ENCODE measurements at regions not wholly inside any gene's neighbourhood (a gene's known extent, or its start where the extent isn't known, plus 50 kb on each side); places are given as distances from the start of the nearest gene placed in this dataset.
"Not testable (repeated sequence)": the region's sequence is repeated elsewhere in the genome, so short reads cannot be mapped to it uniquely, and the experiment has no call there.

DNA sequence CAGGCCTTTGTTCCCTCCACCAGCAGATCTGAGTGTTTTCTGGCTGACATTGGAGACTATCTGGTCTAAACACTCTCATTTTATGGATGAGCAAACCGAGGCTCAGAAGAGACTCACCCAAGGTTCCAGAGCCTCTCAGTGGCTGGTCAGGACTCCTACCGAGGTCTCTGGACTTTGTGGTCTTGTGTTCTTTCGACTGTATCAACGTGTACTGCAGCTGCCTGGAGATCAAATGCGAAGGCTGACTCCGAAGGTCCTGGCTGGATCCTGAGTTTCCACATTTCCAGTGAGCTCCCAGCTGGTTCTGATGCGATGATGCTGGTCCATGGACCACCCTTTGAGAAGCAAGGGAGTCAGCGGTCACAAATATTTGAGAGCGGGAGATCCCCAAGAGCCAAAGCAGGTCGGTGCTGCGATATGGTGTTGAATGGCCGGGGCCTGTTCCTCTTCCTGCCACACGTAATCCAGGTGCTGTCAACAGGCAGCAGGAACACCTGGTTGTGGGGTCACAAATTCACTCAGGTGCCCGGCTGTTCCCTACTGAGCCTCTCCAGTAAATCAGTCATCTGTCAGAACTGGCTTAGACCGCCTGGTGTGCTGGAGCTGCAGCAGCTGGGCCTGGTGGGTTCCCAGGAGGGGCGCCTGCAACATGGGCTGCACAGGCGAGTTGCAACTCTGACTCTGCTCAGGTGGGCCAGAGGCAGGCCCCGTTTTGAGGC, 94.8 kb upstream of the USP24 start:
- in situ Hi-C loops (cut with MboI; ENCODE audit: low sequenced_read_pairs) = no loop called here

GRCh38 chr1:55309053-55309452, 93.9 kb upstream of the USP24 start:
- in situ Hi-C loops (cut with MboI; ENCODE audit: low sequenced_read_pairs) = no loop called here

GRCh38 chr1:55305735-55306134, 90.6 kb upstream of the USP24 start:
- in situ Hi-C loops (cut with MboI; ENCODE audit: low sequenced_read_pairs) = no loop called here

GRCh38 chr1:55304229-55304740, 89.1 kb upstream of the USP24 start:
- in situ Hi-C loops (cut with MboI; ENCODE audit: low sequenced_read_pairs) = no loop called here

DNA sequence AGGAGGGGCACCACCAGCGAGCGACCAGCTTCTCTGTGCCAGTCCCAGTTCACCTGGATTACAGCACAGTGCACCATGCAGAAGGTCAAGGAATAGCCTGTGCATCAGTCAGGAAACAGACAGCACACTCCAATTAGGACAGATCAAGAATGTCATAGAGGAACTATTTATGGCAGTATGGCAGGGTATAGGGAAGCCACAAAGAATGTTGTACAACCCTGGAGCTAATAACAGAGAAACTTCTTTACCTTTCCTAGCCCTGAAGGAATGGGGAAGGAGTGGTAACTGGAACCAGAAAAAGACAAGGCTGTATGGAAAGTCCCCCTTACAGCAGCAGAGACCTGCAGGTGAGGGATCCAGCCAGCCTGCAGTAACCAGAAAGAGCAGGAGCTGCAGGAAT, 87.8 kb upstream of the USP24 start:
- in situ Hi-C loops (cut with MboI; ENCODE audit: low sequenced_read_pairs) = no loop called here

DNA sequence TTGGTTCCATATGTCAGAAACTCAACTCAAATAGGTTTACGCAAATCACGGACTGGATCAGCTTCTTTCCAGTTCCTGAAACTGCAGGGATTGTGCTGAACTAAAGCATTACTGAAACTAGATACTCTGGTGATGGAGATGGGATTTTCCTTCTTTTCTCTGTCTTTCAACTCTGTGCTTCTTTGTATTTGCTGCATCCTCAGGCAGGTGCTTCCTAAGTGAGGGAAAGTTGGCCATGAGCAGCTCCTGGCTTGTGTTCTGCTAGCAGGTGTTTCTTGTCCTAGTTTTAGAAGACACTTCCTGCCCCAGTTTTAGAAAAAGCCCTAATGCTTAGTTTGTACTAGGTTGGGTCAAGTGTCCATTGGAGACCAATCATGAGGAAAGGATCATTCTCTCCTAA, 86.7 kb upstream of the USP24 start:
- in situ Hi-C loops (cut with MboI; ENCODE audit: low sequenced_read_pairs) = no loop called here

DNA sequence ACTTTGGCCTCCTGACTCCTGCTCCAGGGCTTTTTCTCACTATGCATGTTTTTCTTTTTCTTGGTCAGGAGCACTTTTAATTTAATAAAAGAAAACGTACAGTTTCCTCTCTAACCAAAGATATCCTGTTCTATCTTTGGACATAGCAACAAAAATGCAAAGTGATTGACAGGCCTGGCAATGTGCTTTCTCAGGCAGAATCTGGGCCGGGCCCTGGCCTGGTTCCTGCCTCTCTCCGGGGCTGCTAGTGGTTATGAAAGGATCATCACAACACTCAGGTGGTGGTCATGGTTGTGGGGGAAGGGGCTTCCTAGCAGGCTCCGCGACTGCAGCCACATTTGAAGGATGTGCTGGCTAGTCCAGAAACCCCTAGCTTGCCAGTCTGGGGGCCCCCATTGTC, 85.8 kb upstream of the USP24 start:
- in situ Hi-C loops (cut with MboI; ENCODE audit: low sequenced_read_pairs) = no loop called here

GRCh38 chr1:55298167-55298894, 83.2 kb upstream of the USP24 start:
- in situ Hi-C loops (cut with MboI; ENCODE audit: low sequenced_read_pairs) = no loop called here

GRCh38 chr1:55296247-55296646, 81.1 kb upstream of the USP24 start:
- in situ Hi-C loops (cut with MboI; ENCODE audit: low sequenced_read_pairs) = not testable (repeated sequence)

DNA sequence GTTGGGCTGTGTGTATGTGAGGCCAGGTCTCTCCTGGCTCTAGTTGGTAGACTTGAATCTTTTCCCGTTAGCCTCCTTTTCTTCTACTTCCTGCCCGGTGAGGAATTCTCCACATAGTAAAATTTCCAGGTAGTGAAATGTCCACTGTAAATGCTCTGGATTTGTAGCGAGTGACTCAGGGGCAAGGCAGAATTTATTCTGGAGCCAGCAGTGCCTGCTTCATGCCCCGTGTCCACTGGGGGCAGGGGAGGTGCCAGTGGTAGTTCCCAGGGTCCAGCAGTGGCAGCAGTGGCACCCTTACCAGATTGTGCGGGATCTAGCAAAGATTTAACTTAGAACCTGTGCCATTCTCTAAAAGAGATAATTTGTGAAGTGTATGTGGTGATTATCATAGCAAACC, 74.5 kb upstream of the USP24 start:
- in situ Hi-C loops (cut with MboI; ENCODE audit: low sequenced_read_pairs) = no loop called here

GRCh38 chr1:55289042-55289441, 73.9 kb upstream of the USP24 start:
- in situ Hi-C loops (cut with MboI; ENCODE audit: low sequenced_read_pairs) = no loop called here

GRCh38 chr1:55288245-55288644, 73.1 kb upstream of the USP24 start:
- in situ Hi-C loops (cut with MboI; ENCODE audit: low sequenced_read_pairs) = no loop called here

- in situ Hi-C loops (cut with MboI; ENCODE audit: low sequenced_read_pairs) = no loop called here
Observed at GRCh38 chr1:55287723-55288122, 72.6 kb upstream of the USP24 start.

DNA sequence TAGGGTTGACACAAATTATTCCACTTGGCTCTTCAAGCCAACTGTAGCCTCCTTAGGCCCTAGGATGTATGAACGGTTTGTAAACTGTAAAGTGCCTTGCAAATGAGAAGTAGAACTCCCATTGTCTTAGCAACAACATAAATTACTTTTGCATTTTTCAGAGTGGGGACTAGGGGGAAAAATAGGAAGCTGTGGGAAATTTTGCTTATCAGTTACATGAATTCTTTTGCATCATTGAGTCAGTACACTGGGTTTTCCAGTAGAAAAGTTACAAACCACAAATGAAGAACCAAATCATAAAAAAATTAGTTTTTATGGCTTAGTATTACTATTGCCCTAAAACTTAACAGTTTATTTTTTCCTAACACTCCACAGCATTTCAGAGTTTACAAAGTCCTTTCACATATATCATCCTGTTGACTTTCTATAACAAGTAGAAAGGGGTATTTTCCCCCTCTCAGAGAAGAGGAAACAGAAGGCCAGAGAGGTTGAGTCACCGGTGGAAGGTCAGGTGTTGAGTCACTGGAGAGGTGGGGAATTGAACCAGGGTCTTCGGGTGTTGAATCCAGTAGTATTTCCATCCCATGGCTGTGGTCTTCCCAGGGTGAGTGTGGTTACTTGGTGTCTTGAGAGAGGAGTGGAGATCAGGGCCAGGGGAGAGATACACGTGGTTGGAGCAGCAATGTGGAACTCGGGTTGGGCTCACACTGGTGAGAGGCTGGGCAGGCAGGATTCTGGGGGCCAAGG, 71.9 kb upstream of the USP24 start:
- in situ Hi-C loops (cut with MboI; ENCODE audit: low sequenced_read_pairs) = no loop called here

DNA sequence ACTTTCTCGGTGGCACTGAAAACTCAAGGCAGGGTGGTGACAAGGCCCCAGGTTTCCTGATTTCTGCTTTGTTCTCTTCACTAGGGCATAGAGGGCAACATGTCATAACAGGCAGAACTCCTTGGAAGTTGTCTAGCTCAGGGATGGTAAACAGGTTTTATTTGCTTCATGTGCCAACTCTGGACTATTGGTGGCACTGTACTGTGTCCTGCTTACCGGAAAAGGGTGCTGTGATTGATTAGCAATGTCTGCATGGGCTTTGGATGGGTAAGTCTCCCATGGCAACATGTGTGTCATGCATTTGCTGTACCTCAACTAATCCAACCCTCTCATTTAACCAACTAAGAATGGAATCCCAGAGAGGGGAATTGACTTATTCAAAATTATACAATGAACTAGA, 70.7 kb upstream of the USP24 start:
- in situ Hi-C loops (cut with MboI; ENCODE audit: low sequenced_read_pairs) = no loop called here

GRCh38 chr1:55284856-55285255, 69.7 kb upstream of the USP24 start:
- in situ Hi-C loops (cut with MboI; ENCODE audit: low sequenced_read_pairs) = no loop called here

GRCh38 chr1:55282058-55282457, 66.9 kb upstream of the USP24 start:
- in situ Hi-C loops (cut with MboI; ENCODE audit: low sequenced_read_pairs) = no loop called here

DNA sequence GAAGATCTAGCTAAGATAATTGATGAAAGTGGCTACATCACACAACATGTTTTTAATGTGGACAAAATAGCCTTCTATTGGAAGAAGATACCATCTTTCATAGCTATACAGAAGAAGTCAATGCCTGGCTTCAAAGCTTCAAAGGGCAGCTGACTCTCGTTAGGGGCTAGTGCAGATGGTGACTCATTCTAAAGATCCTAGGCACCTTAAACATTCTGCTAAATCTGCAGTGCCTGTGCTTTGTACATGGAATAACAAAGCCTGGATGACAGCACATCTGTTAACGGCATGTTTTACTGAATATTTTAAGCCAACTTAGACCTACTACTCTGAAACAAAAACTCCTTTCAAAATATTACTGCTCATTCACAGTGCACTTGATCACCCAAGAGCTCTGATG, 65.6 kb upstream of the USP24 start:
- in situ Hi-C loops (cut with MboI; ENCODE audit: low sequenced_read_pairs) = no loop called here

- in situ Hi-C loops (cut with MboI; ENCODE audit: low sequenced_read_pairs) = loop anchor here (5.0 kb wide), 1 partner anchor 137 kb away; no protein-coding TSS in a partner anchor
Observed at GRCh38 chr1:55279627-55280026, 64.5 kb upstream of the USP24 start.

- in situ Hi-C loops (cut with MboI; ENCODE audit: low sequenced_read_pairs) = loop anchor here (5.0 kb wide), 1 partner anchor 136 kb away; no protein-coding TSS in a partner anchor
Observed at GRCh38 chr1:55278378-55278777, 63.2 kb upstream of the USP24 start.

GRCh38 chr1:55277377-55278130, 62.4 kb upstream of the USP24 start:
- in situ Hi-C loops (cut with MboI; ENCODE audit: low sequenced_read_pairs) = loop anchor here (5.0 kb wide), 1 partner anchor 135 kb away; no protein-coding TSS in a partner anchor
